HG02973 (cell line): ENCODE measurements at regions not wholly inside any gene's neighbourhood (a gene's known extent, or its start where the extent isn't known, plus 50 kb on each side); places are given as distances from the start of the nearest gene placed in this dataset.
"Not testable (repeated sequence)": the region's sequence is repeated elsewhere in the genome, so short reads cannot be mapped to it uniquely, and the experiment has no call there.

Experiments
- ATAC-seq: cut with Tn5 transposase; IDR thresholded peaks from one replicate; pipeline ENCODE4 v1.9.1; 2021; ENCODE audit warnings: moderate library complexity; ENCODE audit not compliant: unreplicated experiment

DNA sequence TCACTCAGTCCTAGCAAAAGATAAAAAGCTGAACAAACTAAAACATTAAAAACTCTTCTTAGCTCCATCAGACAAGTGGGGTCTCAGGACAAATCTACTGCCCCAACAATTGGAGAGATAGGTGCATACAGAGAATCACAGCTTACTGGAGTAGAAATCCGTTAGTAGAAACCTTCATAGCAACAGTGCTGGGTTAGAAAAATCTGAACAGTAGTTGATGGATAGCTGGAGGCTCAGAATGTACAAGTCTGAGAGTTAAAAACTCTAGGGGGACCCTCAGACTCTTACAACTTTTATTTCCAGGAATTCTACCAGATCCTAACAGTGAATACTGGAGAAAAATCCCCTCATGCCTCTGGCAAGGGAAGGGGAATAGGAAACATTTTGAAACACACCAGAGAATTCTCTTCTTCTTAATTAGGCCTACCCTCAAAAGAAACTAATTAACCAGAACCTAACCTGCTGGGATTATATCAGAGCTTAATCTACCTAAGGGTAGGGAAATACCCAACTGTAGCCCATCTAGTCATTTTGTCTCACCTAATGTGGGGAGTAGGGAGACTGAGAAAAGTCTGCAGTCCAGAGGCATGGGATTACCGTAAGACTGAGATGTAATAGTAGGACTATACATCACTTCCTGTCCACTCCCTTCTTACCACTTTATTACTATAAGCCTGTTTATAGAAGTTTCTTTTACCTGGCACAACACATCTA, 165.0 kb upstream of the CTSO start:
- ATAC-seq, result no peak

DNA sequence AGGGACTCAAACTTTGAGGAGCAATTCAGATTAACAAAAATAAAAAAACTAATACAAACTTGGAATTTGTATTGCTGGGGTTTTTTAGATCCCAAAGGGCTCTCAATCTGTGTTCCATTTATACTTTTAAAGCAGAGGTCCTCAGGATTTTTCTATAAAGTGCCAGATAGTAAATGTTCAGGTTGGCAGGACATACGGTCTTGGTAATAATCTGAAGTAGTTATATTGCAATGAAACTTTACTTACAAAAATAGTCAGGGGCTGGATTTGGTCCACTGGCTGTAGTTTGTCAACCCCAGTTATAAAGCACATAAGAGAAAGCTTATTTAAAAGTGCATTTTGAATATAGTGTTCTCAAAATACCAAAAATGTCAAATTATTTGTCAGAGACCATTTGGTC, 164.1 kb upstream of the CTSO start:
- no peak for ATAC-seq

DNA sequence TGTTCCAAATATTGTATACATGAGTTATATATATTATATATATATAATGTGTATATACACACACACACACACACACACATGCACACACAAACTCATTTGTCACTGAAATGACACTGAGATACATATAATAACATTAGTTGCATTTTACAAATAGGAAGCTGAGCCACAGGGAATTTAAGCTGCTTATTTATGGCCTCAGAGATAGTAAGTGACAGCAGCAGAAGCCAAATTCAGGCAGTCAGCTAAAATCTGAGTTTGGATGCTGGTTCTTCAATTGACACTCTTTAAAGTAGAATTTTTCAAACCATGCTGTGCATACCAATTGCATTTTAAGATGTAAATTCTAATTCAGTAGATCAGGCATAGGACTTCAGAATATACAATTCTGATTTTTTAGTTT, 163.3 kb upstream of the CTSO start:
- ATAC-seq, result no peak

DNA sequence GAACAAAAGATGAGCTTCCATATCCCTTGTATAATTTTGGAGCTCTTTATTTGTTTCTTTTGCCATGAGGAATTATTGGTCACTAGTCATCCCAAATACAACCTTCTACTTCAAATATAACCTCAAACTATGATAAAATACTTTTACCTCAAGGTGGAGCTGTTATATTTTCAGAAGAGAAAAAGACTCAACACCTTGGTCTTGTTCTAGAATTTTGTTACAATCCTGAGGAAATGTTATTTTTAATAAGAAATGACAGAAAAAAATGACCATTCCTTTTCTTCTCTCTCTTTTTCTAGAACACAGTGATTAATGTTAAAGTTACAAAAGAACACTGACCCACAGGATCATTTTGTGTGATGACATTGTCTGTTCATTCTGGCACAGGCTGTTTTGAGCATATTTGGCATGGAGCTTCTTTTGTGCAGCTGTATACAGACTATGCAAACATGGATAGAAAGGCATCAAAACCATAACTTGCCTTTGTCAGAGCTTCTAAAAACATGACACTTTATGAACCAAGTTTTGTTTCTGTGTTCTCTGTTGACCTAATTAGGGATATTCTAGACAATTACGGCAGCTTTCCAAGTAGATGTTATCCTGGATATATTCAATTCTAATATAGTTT, 159.6 kb upstream of the CTSO start:
- ATAC-seq, result no peak

DNA sequence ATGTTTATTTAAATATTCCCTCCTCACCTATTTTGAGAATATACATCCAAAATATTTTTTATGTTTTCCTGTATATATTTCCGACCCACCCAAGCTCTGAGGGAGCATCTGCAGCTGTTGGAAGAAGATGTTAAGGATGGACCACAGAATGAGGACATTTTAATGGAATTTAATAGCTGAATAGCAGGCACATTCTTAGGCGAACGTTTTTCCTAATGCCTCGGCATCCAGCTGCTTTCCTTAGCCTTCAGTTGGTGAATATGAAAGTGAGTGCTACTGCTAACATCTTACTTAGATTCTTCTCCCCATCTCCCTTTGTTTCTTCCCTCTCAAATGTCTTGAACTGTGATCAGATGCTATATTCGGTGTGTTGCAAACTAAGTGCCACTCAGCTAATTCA, 158.0 kb upstream of the CTSO start:
- ATAC-seq, result no peak

DNA sequence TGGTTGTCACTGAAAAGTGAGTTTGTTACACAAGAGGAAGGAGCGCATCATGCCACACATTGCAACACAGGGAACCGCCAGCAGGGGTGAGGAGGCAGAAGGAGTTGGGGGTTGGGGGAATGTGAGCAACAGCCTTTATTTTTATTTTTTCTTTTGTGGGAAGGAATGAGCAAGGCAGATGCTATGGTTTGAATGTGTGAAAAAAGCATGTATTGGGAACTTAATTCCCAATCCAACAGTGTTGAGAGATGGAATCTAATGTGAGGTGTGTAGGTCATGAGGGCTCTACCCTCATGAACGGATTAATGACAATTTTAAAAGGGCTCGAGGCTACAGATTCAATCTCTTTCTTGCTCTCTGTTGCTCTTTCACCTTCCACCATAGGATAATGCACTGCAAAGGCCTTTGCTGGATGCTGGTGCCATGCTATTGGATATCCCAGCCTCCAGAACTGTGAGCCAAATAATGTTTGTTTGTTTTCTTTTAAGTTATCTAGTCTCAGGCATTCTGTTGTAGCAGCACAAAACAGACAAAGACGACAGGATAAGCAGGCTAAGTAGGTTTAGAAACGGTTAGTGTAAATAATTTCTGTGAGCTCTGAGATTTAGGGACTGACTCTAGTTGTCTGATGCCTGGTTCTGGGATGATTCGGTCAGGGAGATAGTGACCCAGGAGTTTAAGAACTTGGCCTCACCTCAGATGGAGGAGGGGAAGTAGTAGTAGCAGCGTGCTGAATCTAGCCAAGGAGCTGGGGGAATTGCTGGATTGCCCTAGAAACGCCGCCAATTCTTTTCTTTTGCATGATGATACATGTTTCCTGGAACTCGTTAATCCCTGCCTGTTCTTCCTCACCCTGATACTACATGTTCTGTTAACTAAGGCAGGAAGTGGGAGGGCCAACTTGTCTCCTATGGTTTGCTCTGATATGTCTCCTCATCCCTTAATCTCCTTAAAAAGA, 156.6 kb upstream of the CTSO start:
- ATAC-seq, result no peak

DNA sequence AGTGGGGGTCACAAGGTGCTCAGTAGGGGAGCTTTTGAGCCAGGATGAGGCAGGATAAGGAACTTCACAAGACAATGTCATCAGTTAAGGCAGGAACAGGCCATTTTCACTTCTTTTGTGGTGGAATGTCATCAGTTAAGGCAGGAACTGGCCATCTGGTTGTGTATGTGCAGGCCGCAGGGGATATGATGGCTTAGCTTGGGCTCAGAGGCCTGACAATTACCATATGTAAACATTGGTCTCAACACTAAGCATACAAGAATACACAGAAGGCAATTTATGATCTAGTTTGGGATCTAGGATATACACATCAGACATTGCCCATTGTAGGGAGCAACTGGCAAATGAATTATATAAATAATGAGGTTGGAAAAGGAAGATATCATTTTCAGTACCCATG, 155.4 kb upstream of the CTSO start:
- not testable (repeated sequence) for ATAC-seq

DNA sequence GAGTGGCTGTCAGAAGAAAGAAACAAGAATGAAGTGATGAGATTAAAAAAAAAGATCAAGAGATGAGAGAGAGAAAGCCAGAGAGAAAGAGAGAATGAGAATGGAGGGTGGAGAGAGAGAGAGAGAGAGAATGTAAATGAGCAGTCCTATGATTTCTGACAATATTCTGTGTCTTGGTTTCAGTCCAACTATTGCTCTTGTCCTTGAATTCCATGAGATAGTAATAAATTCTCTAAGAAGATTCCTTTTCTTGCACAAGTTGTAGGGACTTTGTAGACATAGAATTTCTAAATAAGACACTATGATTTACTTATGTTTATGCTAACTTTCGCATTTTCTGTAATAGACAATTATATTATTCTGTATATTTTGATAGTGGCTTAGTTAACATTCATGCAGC, 149.6 kb upstream of the CTSO start:
- ATAC-seq, result no peak

DNA sequence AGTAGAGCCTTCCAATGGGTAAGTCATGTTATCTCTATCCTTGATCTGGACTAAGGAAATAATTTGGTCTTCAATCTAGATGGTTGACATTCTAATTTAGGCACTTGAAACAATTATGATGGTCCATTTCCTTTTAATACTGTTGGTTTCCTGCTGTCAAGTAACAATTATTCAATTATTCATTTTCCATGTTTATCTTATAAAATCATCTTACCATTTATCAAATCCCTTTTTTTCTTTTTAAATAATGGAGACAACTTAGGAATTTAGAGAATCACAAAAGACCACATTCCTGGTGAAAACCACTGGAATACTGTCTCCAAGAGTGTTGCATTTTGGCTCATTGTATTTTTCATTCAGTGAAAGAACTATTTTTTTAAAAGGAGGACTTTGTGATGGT, 148.7 kb upstream of the CTSO start:
- no peak for ATAC-seq

DNA sequence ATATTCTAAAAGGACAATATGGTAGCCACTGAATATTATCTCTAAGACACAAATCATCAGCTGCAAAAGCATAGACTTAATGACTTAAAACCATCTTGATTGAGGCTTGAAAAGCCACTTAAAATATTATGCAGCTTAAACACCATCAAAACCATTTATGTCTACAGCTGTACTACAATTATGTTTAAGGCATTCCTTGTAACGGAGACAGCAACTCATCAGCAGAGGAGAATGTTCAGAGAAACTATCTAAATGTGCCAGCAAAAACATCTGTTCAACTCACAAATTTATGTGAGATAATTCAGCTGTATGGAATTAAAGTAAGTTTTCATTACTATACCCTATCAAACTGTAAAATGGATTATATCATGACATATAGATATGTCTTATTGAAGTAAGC, 147.9 kb upstream of the CTSO start:
- no peak for ATAC-seq

DNA sequence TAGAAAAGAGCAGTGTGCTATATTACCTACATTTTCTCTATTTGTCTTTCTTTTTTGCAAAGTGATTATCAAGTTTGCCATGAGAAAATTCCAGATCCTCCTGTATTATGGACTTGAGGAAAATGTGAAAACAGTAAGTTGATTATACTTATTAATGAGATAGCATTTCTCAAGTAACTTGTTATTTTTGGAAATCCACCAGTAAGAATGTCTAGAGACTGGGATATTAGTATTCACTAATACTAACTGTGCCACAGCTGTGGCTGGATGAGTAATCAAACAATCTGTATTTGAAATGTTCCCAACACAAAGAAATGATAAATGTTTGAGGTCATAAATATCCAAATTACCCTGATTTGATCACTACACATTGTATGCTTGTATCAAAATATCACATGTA, 147.0 kb upstream of the CTSO start:
- ATAC-seq, result no peak

DNA sequence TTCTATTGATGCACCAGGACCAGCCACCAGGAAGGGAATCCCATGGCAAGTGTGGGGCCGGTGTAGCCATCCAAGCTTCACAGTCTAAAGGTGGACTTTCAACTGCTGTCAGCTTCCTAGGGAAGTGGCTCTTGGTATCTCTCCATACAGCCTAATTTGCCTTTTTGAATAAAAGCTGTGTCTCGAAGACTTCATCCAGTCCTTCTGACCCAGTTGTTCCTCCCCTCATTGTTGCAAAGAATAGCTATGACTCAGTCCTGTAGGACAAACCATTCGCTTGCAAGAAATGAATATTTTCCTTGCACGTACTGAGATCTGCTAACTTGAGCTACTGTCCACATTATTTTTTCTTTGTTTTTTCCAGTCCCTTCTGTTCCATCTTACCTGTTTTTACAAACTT, 145.1 kb upstream of the CTSO start:
- no peak for ATAC-seq

DNA sequence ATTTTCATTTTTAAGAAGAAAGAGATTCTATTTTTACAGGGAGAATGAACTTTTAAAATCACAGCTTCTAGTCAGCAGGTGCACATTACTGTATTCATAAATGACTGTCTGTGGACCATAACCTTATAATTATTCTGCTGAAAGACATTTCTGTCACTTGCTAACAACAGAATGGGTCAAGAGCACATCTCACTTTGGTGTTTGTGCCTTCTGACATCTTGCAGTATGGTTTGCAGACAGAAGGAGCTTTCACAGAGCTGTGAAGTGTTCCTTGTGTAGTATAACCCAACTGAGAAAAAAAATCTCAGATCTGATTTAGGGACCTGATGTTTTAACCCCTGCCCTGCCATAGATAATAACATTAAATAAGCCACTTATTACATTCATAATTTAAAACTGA, 131.4 kb upstream of the CTSO start:
- ATAC-seq, result no peak

DNA sequence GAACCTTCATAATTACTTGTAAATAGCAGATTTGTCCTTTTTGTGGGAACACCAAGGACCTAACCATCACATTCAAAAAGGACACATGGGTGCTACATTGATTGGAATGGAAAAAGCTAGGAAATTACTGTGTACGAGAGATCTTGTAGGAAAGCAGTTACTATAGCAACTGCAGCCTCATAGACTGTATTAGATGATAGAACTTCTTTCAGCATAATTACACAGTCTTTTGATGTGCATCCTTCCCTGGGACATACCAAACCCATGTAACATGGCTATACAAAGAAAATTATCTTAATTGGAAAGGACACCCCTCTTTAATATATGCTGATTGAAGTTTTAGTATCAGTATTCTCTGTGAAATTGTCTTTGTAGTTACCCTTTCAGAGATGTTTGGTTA, 130.7 kb upstream of the CTSO start:
- ATAC-seq, result no peak

DNA sequence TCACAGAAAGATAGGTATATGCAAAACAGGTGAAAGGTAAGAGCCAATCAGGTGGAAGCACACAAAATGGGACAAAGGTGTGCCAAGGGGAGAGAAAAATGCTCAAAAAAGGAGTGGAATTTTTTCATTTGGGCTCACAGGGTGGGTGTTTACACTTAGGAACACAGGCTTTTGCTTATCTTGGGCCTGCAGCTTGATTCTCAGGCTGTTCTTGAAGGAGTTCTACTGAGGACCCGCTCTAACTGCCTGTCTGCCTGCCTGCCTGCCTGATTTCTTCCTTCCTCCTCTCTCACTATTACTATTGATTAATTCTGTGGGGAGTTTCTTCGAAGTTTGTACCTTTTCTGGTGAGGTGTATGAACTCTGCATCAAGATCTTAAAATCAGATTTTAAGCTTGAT, 120.3 kb upstream of the CTSO start:
- no peak for ATAC-seq

DNA sequence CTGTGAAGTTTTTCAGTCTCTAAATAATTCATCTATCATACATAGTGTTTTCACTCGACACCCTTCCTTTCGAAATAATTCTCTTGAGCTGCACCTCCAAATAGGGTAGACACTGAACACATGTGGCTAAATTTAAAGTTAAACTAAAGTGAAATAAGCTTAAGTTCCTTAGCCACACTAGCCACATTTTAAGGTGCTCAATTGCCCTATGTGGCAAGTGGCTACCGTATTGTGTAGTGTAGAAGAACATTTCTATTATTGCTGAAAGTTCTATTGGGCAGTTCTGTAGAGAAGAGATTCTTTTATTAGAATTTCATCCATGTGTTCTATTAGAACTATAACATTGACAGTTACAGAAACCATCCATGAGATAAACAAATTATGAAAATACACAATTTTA, 107.0 kb upstream of the CTSO start:
- no peak for ATAC-seq

DNA sequence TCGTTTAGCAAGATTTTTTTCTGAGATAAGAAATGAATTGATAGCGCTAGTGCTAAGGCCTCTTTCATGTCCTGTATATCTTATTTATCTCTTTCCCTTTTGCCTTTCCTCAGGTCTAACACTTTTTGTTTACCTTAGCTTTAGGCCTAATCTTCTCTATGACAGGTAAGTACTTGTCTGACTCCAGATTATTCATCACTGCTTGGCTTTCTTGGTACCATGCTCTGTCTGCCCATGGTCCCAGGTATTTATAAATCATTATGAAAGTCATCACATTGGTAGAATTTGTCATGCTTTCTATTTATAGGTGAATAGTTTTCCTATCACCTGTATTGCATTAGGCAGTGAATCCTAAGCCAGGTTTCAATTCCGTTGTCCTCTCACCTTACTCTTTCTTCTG, 99.5 kb upstream of the CTSO start:
- ATAC-seq, result no peak

DNA sequence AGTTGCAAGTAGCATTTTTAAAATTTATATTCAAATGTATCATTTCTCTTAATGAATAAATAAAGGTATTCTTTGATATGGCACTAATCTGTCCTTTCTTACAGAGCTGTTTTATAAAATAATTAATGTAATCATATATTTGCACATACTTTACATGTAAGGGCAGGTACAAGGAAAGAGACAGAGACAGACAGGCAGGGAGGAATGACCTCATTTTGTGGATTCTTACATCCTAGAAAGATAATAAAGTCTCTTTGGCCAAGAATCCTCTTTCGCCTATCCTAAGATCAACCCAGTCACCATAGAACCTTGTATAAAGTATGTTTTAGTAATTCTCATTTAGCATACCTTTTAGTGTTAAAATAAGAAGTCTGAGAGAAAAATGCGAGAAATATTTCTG, 98.5 kb upstream of the CTSO start:
- ATAC-seq, result no peak

DNA sequence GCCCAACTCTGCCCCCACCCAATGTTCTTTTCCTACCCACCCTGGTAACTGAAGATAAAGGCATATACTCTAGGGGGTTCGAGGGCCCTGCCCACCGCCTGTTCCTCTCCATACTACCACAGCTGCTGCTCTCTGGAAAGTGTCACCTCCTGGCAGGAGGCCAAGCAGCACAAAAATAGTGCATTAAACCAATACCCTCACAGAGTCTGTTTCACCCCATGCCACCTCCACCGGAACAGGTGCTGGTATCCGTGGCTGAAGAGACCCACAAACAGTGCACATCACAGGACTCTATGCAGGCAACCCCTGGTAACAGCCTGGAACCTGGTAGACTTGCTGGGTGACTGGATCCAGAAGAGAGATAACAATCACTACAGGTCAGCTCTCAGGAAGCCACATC, 85.1 kb upstream of the CTSO start:
- no peak for ATAC-seq

DNA sequence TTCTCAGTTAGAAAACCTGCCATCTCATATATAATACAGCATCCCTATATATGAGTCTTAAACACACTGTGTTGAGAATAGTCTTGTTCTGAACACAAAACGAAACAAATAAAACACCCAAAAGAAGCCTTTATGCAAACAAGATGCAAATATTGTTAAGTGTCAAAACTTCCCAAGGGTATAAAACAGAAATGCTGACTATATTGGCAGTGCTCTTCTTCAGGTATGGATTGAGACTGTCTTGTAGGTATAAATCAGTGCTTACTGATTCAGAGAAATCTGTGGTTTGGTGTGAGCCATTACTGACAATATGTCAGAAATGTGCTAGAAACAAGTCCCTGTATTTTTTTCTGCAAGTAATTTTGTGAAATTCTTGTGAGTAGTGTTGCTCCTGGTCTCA, 82.8 kb upstream of the CTSO start:
- no peak for ATAC-seq

DNA sequence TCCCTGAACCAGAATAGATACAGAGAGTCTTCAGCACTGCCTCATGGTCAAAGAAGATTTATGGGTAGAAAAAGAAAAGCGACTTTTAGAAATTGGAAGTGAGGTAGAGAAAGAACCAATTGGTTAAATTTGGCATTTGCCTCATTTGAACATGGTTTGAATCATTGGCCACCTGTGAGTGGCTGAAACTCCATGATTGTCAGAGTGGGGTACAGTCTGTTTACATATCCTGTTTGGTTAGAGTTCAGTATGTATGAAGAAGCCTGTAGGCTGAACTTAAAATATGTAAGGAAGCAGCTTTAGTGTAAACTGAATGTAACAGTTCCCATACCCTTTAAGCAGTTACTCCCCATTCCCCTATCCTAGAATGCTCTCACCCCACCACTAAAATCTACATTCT, 76.0 kb upstream of the CTSO start:
- no peak for ATAC-seq

DNA sequence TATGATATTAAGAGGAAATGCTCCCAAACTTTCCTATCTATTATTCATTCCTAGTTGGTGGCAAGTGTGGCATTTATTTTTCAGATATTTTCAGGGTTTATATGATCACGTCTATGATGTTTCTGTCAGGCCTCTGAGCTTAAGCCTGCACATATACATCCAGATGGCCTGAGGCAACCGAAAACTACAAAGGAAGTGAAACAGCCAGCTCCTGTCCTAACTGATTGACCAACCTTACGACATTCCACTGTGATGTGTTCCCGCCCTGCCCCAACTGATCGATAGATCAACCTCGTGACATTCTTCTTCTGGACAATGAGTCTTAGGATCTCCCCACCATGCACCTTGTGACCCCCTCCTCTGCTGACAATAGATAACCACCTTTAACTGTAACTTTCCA, 67.6 kb upstream of the CTSO start:
- ATAC-seq, result no peak
